ENCODE measurements at regions not wholly inside any gene's neighbourhood (a gene's known extent, or its start where the extent isn't known, plus 50 kb on each side); places are given as distances from the start of the nearest gene placed in this dataset.
A peak's percentile ranks its signal among the peaks of the same experiment; 100 is the strongest.

GRCh38 chr2:59803586-59803985 lies 749.9 kb downstream of the BCL11A start:
- Histone ChIP-seq H3K27ac (ENCODE audit: low read depth, low read length) (no peak overlapping the region), H3K27me3 (ENCODE audit: control insufficient read depth, insufficient read depth, low read length, poor library complexity, severe bottlenecking) (no peaks in the 10 kb centered on the region), H3K9me3 (ENCODE audit: control insufficient read depth, low read length) (no peaks in the 10 kb centered on the region), H3K4me3 (ENCODE audit: low read length) (no peak overlapping the region), H3K9ac (ENCODE audit: extremely low read depth, low read length, poor library complexity, severe bottlenecking) (no peak overlapping the region), H3K36me3 (ENCODE audit: control insufficient read depth, insufficient read depth, low read length) (no peaks in the 10 kb centered on the region), H3K4me1 (ENCODE audit: control insufficient read depth, insufficient read depth, low read length) (no peaks in the 10 kb centered on the region)
- H3K4me3 Mint-ChIP-seq, result no peak overlapping the region
- H3K36me3 Mint-ChIP-seq (ENCODE audit: low read depth), result no peaks in the 10 kb centered on the region
- DNase-seq, result no peak
- peaks cover 13% of the 10 kb centered on the region for H3K4me1 Mint-ChIP-seq
- H3K27me3 Mint-ChIP-seq (ENCODE audit: insufficient read depth), result no peaks in the 10 kb centered on the region
- 90 to 96% methylated on average over 8 of the region's 8 CpGs for WGBS, 2 experiments (ENCODE audit: insufficient coverage in 1 of 2, insufficient read length in 1 of 2)
- TF ChIP-seq CTCF (conservative IDR thresholded peaks at IDR 0.05), result no peak
- H3K27ac Mint-ChIP-seq, result no peak overlapping the region
- H3K9me3 Mint-ChIP-seq, result peaks cover 3% of the 10 kb centered on the region

- Mint-ChIP-seq H3K36me3 (ENCODE audit: low read depth) (no peaks in the 10 kb centered on the region), H3K27ac (no peak overlapping the region), H3K27me3 (ENCODE audit: insufficient read depth) (peaks cover 2% of the 10 kb centered on the region), H3K4me3 (no peak overlapping the region), H3K9me3 (peaks cover 6% of the 10 kb centered on the region), H3K4me1 (peaks cover 3% of the 10 kb centered on the region)
- Histone ChIP-seq H3K27ac (ENCODE audit: low read depth, low read length) (peak overlapping the region; percentile 75), H3K36me3 (ENCODE audit: control insufficient read depth, insufficient read depth, low read length) (no peaks in the 10 kb centered on the region), H3K9ac (ENCODE audit: extremely low read depth, low read length, poor library complexity, severe bottlenecking) (no peak overlapping the region), H3K27me3 (ENCODE audit: control insufficient read depth, insufficient read depth, low read length, poor library complexity, severe bottlenecking) (no peaks in the 10 kb centered on the region), H3K9me3 (ENCODE audit: control insufficient read depth, low read length) (no peaks in the 10 kb centered on the region), H3K4me1 (ENCODE audit: control insufficient read depth, insufficient read depth, low read length) (no peaks in the 10 kb centered on the region), H3K4me3 (ENCODE audit: low read length) (no peak overlapping the region)
- no peak for DNase-seq
- WGBS, 2 experiments (ENCODE audit: insufficient coverage in 1 of 2, insufficient read length in 1 of 2), result 86 to 91% methylated on average over 7 to 9 of the region's 9 CpGs
- TF ChIP-seq CTCF (conservative IDR thresholded peaks at IDR 0.05), result no peak
These were observed 754.7 kb downstream of the BCL11A start for GRCh38 chr2:59798687-59799232.

GRCh38 chr2:59791004-59791618 lies 762.3 kb downstream of the BCL11A start:
- Mint-ChIP-seq H3K27ac (no peak overlapping the region), H3K27me3 (ENCODE audit: insufficient read depth) (peaks cover 2% of the 10 kb centered on the region), H3K4me1 (peaks cover 14% of the 10 kb centered on the region), H3K36me3 (ENCODE audit: low read depth) (no peaks in the 10 kb centered on the region), H3K4me3 (no peak overlapping the region), H3K9me3 (peaks cover 4% of the 10 kb centered on the region)
- Histone ChIP-seq H3K27ac (ENCODE audit: low read depth, low read length) (peak overlapping the region; percentile 33), H3K36me3 (ENCODE audit: control insufficient read depth, insufficient read depth, low read length) (no peaks in the 10 kb centered on the region), H3K4me1 (ENCODE audit: control insufficient read depth, insufficient read depth, low read length) (no peaks in the 10 kb centered on the region), H3K27me3 (ENCODE audit: control insufficient read depth, insufficient read depth, low read length, poor library complexity, severe bottlenecking) (no peaks in the 10 kb centered on the region), H3K4me3 (ENCODE audit: low read length) (no peak overlapping the region), H3K9me3 (ENCODE audit: control insufficient read depth, low read length) (no peaks in the 10 kb centered on the region), H3K9ac (ENCODE audit: extremely low read depth, low read length, poor library complexity, severe bottlenecking) (no peak overlapping the region)
- TF ChIP-seq CTCF (conservative IDR thresholded peaks at IDR 0.05), result no peak
- no peak for DNase-seq
- WGBS, 2 experiments (ENCODE audit: insufficient coverage in 1 of 2, insufficient read length in 1 of 2), result 85 to 95% methylated on average over 9 to 12 of the region's 12 CpGs

Data from endodermal cell (in vitro differentiated cells).